ENCODE measurements at regions not wholly inside any gene's neighbourhood (a gene's known extent, or its start where the extent isn't known, plus 50 kb on each side); places are given as distances from the start of the nearest gene placed in this dataset.

DNA sequence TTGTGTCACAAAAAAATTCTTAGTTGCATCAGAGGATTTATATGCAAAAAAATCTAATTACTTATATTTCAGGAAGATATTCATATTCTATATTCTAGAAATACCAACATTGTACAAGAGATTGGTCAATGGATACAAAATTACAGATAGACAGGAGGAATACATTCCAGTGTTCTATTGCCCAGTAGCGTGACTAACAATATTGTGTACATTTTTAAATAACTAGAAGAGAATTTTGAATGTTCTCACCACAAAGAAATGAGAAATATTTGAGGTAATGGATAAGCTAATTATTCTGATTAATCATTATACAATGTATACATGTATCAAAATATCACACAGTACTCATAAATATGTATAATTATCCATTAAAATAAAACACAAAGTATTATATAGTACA lies 253.3 kb downstream of the IPMK start:
- DNase-seq (ENCODE audit: low read depth): no peak

DNA sequence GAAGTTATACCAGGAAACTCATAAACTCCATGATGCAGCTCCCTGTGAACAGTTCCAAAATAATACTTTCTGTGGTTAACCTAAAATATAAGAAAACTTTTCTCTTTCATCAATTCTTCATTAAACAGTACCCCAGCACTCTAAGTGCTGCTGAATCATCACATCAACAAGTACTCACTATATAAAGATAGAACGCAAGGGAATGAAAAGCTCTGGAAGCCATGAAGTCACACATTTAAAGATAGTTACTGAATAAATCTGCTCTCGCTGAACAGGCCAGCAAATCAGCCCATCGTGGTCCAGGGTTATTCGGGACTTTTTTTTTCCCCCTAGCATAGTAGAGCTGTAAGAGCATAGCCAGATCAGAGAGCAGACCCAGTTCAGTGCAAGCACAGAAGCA lies 254.3 kb downstream of the IPMK start:
- DNase-seq (ENCODE audit: low read depth): no peak

DNA sequence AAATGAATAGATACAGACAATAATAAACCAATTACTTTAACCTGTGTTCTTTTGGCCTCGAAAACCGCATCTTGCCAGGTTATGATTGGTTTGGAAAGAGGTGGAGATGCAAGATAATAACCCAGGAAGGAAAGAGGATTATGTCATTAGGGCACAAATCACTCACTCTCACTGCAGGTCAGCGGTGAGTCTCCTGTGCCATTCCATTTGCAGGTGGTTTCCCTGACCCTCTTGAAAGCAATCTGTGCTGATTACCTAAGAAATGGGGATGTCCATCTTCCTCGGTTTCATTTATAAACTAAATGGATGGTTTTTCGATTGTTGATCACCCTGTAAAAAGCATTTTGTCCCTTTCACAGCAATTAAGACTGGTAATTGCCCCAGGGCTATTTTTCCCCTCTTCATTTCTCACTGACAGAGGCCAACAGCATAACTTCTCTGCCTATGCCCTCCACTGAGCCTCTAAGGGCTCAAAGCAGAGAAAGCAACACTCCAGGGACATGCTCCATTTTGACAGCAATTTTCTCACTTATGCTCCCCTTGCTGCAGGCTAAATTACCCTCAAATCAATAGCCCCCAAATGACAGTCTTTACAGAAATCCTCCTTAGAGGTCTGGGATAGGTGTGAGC lies 257.5 kb downstream of the IPMK start:
- no peak for DNase-seq (ENCODE audit: low read depth)

DNA sequence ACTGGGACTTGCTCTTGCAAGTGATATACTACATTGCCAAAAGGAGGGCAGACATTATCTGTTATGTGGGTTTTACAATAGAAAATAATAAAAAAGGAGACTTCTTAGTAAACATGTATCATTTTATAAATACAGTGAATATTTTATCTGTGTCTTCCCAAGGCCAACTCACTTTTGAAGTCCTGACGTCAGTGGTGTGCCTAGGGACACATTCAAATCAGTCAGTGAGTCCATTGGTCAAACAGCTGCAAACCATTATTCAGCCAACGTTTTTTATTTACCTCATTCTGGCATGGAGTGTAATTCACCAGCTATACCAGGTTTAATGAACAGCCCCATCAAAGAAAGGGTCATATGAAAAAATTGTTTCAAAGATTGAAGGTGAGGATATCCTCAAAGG lies 263.7 kb downstream of the IPMK start:
- DNase-seq (ENCODE audit: low read depth): no peak

DNA sequence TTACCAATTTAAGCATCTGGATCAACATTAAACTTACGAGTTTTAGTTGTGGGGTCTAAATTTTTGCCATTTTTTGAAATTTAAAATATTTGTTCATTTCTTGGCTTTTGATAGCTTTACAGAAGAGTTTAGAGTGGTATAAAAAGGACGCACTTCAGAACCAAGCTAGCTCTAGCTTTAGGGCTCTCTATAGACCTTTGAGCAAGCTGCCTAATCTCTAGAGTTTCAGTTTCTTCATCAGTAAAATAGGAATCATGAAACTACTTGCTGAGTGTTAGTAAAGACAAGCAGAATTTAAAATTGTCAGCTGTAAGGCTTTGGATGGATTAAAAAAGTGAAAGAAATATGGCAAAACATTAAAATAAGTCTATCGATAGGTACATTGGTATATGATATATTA lies 266.5 kb downstream of the IPMK start:
- no peak for DNase-seq (ENCODE audit: low read depth)

DNA sequence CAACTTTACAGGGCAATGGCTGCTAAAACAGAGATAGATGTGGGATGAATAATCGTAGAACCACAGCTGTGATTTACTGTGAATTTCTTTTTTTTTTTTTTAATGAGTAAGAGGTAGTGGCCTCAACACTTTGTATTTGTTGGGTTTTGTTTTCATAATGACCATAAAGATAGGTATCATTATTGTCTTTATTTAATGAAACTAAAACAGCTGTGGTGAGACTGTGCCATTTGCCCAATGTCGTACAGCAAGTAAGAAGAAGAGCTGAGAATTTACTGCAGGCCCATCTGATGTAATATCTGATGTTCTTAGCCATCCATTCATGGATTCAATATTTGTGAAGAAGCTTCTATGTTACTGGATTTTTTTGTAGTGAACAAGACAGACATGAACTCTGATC lies 271.2 kb downstream of the IPMK start:
- DNase-seq (ENCODE audit: low read depth): no peak

DNA sequence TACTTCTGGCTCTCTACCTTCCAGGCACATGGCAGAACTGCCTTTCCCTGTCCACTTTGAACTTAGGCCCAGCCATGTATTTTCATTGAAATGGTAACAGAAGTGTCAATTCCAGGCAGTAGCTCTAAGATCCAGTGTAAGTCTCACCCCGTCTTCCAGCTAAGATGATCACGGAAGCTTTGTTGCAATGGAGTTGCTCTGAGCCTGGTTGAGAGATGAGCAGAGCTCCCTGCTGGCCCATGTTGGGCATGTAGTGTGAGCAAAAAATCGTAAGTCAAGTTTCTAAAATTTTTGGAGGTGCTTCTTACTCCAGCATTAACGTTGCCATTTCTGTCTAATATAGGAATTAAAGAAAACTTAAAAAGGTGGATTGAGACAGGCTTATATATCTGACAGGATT lies 274.4 kb downstream of the IPMK start:
- no peak for DNase-seq (ENCODE audit: low read depth)

DNA sequence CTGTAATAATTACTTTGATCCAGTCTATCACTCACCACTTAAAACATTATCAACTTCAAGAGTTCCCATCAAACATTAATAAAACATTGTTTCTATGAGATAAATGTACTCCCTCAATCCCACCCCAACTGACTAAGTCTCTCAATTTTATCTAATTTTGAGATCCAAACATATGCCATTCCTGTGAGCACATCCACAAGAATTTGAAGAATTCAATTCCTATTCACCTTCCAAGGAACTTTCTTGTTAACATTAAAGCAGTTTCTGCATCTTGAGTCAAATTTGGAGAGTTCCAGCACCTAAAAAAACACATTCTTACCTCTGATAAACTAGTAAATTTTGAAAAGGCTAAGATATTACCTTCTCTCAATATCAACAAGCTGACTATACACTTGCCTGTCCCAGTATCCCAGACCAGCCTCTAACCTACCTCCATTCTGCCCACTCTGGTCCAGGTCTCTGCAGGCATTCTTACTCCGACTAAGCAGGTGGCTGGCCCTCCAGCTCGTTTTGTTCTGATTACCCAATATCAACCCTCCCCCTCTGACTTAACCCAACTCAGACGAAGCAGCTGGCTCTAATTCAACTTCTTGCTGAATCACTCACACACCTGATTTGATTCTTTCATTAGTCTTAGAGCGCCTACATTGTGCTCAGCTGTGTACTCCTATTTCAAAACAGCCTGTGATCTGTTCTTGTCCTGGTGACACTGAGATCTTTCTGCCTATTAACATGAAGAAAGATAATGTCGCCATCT lies 275.2 kb downstream of the IPMK start:
- DNase-seq (ENCODE audit: low read depth): no peak

DNA sequence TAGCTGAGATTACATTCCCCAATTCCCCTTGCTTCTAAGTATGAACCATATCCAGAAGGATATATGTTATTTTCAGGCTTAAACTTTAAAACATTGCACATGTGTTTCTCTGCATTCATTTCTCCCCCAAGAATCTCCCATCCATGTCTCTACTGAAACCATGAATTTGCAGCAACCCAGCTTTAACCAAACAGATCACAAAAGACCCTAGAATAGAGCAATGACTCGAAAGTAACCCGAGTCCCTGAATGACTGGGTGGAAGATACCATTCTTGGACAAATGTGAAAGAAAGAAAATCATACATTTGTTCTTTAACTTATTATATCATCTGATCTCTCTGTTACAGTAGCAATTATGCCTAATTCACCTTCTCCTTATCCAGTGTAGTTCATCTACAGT lies 278.7 kb downstream of the IPMK start:
- no peak for DNase-seq (ENCODE audit: low read depth)

DNA sequence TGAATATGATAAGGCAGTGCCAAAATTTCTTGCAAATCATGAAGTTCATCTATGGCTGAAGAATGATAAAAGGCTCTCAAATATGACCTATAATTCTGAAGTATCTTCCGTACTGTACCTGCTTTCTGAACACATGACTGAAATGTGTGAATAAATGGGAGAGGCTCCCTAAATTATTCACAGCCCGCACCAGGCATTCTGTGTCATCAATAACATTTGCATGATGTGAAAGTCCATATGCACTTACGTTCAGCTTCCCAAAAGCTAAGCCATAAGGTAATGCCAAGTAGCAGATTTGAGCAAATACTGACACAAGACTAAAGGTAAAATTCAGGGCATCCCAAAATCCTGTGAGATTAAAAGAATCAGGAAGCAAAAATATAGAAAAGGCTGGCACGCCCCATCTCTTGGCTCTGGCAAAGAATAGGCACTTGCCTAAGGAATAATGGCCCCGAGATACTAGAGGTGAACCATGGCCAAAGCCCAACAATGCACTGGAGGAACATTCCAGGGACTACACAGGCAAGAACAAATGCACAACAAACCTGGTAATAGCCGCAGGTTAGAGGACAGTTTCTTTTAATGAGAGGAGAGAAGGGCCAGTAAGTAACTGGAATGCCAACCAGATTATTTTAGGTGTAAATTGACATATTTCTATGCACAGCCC lies 280.5 kb downstream of the IPMK start:
- no peak for DNase-seq (ENCODE audit: low read depth)

DNA sequence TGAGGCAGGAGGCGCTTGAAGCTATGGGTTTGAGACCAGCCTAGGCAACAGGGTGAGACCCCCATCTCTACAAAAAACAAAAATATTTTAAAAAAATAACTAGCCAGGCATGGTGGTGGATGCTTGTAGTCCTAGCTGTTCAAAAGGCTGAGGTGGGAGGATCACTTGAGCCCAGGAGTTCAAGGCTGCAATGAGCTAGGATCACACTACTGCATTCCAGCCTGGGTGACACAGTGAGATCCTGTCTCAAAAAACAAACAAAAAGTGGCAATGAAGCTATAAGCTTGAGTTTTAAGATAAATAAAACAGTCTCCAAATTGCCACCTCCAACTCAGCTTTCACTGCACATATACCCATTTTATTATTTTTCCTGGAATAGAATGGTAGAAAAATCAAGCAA lies 281.3 kb downstream of the IPMK start:
- no peak for DNase-seq (ENCODE audit: low read depth)

DNA sequence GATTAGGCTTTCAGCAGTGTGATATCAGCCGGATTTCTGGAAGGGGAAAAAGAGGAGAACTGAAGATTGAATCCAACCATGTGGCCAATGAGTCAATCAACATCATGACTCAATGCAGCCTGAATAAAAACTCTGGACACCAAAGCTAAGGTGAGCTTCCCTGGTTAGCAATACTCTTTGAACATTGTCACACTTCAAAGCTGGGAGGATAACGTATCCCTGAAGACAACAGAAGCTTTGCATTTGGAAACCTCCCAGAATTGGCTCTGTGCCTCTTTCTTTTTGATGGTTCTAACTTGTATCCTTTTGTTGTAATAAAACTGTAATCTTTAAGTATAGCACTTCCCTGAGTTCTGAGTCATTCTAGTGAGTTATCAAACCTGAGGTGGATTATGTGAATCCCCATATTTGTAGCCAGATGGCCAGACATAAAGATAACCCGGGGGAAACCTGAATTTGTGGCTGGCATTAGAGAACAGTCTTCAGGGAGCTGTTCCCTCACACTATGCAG lies 284.4 kb downstream of the IPMK start:
- DNase-seq (ENCODE audit: low read depth): no peak

DNA sequence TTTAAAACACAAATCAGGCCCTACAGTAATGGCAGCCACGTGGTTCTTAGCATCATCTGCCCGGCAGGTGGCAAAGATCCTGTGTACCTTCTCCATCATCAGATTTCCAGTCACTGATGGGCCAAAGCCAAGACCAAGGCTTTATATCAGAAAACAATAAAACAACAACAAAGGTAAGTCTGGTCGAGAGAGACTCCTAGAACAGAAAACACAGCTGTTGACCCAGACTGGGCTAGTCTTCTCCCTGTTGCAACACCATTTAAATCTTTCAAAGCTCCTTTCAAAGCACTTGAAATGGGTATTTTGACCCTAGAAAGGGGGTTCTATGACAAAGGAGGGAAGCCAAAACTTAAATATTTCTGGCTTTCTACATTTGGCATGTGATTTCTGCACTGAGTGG lies 285.6 kb downstream of the IPMK start:
- no peak for DNase-seq (ENCODE audit: low read depth)

DNA sequence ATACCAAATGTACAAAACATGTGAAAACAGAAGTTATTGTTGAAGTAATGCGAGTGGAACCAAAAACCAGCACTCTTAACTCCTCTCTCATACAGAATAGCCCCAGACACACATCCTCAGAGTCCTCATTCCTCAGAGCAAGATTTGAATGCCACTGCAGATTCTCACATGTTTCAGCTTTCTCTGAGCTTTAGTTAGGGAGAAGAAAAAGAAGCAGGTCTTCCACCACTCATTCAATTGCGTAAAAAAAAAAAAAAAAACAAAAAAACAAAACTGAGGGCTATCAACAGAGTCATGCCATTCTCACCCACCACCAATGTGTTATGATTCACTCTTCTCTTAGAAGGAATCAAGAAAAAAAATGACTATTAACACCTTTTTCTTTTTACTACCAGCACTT lies 287.7 kb downstream of the IPMK start:
- DNase-seq (ENCODE audit: low read depth): no peak

DNA sequence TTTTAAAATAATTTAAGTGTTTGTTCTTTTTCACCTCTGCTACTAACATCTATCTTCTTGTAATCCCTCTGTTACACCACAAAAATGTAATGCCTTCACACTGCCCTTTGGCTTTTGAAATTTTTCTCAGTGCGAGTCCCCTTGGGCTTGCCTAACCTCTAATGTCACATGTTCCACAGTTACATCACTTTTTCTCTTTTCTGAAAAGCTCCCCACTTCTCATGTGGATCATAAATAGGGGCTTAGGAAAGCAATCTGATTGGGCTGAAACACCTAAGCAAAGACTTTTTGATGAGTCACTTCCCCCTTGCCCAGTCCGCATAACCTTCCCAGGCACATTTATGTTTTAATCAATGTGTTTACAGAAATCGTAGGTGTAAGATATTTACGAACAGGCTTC lies 288.2 kb downstream of the IPMK start:
- no peak for DNase-seq (ENCODE audit: low read depth)

DNA sequence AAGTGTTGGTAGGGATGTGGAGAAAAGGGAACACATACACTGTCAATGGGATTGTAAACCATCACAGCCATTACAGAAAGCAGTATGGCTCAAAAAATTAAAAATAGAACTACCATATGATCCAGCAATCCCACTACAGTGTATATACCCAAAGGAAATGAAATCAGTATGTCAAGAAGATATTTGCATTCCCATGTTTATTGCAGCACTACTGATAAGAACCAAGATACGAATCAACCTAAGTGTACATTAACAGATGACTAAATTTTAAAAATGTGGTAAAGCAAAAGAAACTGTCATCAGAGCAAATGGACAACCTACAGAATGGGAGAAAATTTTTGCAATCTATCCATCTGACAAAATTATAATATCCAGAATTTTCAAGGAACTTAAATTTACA lies 290.4 kb downstream of the IPMK start:
- DNase-seq (ENCODE audit: low read depth): no peak

DNA sequence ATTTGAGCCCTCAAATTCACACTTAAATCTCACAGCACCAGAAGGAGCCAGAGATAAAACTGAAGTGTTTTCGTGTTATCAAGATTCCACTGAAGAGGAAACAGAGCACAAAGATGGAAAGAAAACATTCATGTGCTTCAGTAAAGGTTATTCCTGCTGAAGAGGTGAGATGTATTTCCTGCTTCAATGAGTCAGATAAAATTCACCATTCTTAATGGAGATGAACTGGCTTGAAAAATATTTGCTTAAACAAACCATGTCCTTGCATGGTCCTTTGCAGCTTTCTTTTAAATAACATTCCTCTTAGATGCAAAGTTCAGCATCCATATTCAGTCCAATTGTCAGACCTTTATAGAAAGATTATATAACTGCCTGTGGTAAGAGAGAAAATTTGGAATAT lies 294.2 kb downstream of the IPMK start:
- no peak for DNase-seq (ENCODE audit: low read depth)

DNA sequence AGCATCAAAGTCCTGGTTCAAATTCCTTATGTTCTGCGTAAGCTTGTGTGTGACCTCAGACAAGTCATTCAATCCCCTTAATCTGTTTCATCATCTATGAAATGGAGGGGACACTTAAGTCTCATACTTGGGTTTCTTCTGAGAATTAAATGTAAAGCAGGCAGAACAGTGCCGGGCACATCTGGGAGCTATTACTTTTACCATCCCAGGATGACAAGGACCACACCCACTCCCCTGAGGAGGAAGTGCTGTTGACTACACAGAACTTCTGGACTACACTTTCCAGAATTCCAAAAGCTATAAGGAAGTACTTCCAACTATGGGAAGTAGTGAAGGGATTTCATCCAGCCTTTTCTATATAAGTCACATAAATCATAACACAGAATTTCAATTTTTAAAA lies 294.9 kb downstream of the IPMK start:
- no peak for DNase-seq (ENCODE audit: low read depth)

DNA sequence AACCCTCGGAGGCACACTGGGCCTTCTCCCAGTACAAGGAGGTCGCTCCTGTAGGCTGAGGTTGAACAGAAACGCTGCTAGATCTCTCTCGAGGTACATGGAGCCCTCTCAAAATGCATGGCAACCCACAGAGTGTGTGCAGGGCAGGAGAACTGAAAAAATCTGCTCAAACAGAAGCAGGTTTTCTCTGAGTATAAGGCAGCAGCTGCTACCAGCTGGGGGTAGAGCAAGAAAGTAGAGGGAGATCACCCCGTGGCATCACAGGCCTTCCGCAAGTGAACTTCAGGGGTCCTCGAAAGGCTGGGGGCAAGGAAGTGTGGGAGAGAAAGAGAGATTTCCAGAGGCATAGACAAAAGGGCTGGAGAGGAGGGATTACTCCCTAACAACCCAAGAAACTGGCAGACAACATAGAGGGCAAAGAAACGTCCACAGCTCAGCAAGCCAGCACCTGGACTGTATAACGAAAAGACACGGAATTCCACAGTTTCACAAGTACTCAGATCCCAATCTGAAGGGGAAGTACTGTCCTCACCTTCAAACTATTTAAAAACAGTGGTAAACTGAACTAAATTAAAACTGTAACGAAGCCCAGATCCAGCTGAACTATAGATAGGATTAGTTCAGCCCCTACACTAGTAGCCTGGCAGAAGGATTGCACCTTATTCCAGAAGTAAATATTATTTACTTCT lies 299.2 kb downstream of the IPMK start:
- DNase-seq (ENCODE audit: low read depth): no peak

DNA sequence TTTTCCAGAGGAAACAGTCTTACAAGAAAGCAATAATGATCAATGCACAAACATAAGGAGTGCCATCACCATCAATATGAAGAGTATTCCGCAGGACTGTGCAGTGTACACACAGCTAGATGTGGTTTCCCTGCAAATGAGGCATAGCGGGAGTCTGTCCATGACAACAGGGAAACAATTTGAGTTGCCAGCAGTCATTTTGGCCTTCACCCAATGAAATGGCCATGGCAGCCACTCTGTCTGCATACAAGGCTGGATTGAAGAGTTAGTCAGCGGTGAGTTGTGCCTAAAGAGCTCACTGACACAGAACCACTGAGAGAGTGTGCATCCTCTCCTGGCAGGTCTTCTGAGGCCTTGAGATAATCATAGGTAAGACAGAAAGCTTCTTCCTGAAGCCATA lies 303.3 kb downstream of the IPMK start:
- no peak for DNase-seq (ENCODE audit: low read depth)

DNA sequence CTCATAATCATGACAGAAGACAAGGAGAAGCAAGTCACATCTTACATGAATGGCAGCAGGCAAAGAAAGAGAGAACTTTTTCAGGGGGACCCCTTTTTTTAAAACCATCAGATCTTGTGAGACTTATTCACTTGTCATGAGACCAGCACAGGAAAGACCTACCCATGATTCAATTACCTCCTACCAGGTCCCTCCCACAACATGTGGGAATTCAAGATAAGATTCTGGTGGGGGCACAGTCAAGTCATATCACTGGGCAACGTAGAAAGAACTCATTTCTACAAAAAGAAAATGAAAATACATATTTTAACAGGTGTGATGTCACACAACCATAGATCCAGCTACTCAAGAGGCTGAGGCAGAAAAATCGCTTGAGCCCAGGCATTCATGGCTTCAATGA lies 304.1 kb downstream of the IPMK start:
- no peak for DNase-seq (ENCODE audit: low read depth)

DNA sequence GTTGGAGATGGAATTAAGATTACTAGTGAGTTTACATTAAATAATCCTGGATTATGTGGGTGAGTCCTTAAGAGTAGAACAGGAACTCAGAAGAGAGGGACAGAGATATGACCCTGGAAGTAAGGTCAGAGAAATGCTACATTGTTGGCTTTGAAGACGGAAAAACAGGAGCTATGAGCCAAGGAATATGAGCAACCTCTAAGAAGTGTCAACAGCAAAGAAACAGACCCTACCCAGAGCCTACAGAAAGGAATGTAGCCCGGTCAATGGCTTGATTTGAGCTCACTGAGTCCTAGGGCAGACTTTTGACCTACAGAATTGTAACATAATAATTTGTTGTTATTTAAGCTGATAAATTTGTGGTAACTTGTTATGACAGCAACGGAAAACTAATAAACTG lies 304.9 kb downstream of the IPMK start:
- DNase-seq (ENCODE audit: low read depth): no peak

DNA sequence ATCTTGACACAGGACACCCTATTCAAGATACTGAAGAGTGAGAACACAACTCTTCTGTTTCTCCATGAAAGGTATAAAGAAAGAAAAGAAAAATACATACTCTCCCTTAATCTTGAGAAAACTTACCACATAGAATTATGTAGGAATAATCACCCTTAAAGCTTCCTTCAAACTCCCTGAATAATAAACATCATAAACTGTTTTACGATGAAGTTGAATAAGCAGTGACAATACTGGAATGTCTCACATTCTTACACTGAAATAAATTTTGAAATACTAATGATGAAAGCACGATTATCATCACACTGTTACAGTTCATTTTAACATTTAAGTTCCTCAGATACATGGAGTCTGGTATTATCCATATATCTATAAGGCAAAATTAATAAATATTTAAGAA lies 306.2 kb downstream of the IPMK start:
- no peak for DNase-seq (ENCODE audit: low read depth)
